IMR-90 (cell line): ENCODE measurements at regions not wholly inside any gene's neighbourhood (a gene's known extent, or its start where the extent isn't known, plus 50 kb on each side); places are given as distances from the start of the nearest gene placed in this dataset.

ENCODE experiments used
- ATAC-seq: fragments of 200-7000 bp; cut with Tn5 transposase; 2 replicates; pipeline ENCODE4 v1.9.1; 2020; ENCODE audit warnings: low read depth, mild to moderate bottlenecking, moderate library complexity
- BruUV-seq: library from RNA; stranded (reverse); fragments of 400-500 nt; replicated peaks from 2 replicates; lab custom pipeline; 2021; lab: Mats Ljungman, UMichigan
- CTCF ChIA-PET: fragments of 300-600 bp; formaldehyde crosslinking; extraction: SDS; loops from one replicate; lab custom pipeline; 2021; ENCODE audit warnings: antibody characterized with exemption; lab: Yijun Ruan, JAX
- POLR2A ChIA-PET: fragments of 300-600 bp; sonication (Branson Sonifier 250); formaldehyde crosslinking; loops from one replicate; lab custom pipeline; 2022; ENCODE audit warnings: antibody characterized with exemption; ENCODE audit not compliant: unreplicated experiment; lab: Charles Lee
- DNase-seq: peaks from one replicate; pipeline ENCODE4 v3.0.0; 2013
- H2AFZ ChIP-seq: replicated peaks from 2 replicates; pipeline ENCODE3; 2013; ENCODE audit warnings: low read length, mild to moderate bottlenecking; ENCODE audit not compliant: poor library complexity
- H2AK5ac ChIP-seq: 2 replicates; pipeline ENCODE4 v1.6.1; 2013; ENCODE audit warnings: low read depth, low read length, inconsistent platforms
- H2AK9ac ChIP-seq: replicated peaks from 2 replicates; pipeline ENCODE3; 2013; ENCODE audit warnings: mild to moderate bottlenecking, low read depth, low read length, moderate library complexity; ENCODE audit not compliant: poor library complexity
- H2BK120ac ChIP-seq: 2 replicates; pipeline ENCODE4 v1.6.1; 2013; ENCODE audit warnings: low read depth, low read length, inconsistent platforms
- H2BK15ac ChIP-seq: 3 replicates; pipeline ENCODE4 v1.6.1; 2013; ENCODE audit warnings: low read depth, low read length, inconsistent platforms
- H2BK20ac ChIP-seq: 2 replicates; pipeline ENCODE4 v1.6.1; 2013; ENCODE audit warnings: low read depth, mild to moderate bottlenecking, inconsistent platforms, low read length, moderate library complexity
- H2BK5ac ChIP-seq: 2 replicates; pipeline ENCODE4 v1.6.1; 2013; ENCODE audit warnings: mild to moderate bottlenecking, low read depth, low read length, inconsistent platforms; ENCODE audit not compliant: poor library complexity, severe bottlenecking
- H3K14ac ChIP-seq: replicated peaks from 2 replicates; pipeline ENCODE4 v1.6.1; 2013; ENCODE audit warnings: low read depth, low read length, inconsistent platforms
- H3K18ac ChIP-seq: 2 replicates; pipeline ENCODE4 v1.6.1; 2013; ENCODE audit warnings: low read depth, low read length, control low read depth
- H3K23ac ChIP-seq: 2 replicates; pipeline ENCODE4 v1.6.1; 2013; ENCODE audit warnings: low read depth, low read length, inconsistent platforms
- H3K27ac ChIP-seq: 2 replicates; pipeline ENCODE4 v1.5.1; 2013; ENCODE audit warnings: mild to moderate bottlenecking, control low read depth, low read length; ENCODE audit not compliant: insufficient read depth
- H3K27me3 ChIP-seq: 2 replicates; pipeline ENCODE4 v1.6.1; 2013; ENCODE audit warnings: low read length; ENCODE audit not compliant: control insufficient read depth, insufficient read depth
- H3K36me3 ChIP-seq: 2 replicates; pipeline ENCODE4 v1.6.1; 2013; ENCODE audit warnings: low read length, mixed read lengths; ENCODE audit not compliant: control insufficient read depth, insufficient read depth
- H3K4ac ChIP-seq: 2 replicates; pipeline ENCODE4 v1.6.1; 2013; ENCODE audit warnings: low read depth, low read length, inconsistent platforms
- H3K4me1 ChIP-seq: 2 replicates; pipeline ENCODE4 v1.6.1; 2013; ENCODE audit warnings: low read length, mixed read lengths; ENCODE audit not compliant: control insufficient read depth, insufficient read depth
- H3K4me2 ChIP-seq: 2 replicates; pipeline ENCODE4 v1.6.1; 2013; ENCODE audit warnings: low read depth, mild to moderate bottlenecking, control low read depth, low read length, moderate library complexity
- H3K4me3 ChIP-seq: 2 replicates; pipeline ENCODE4 v1.5.1; 2013; ENCODE audit warnings: low read depth, mild to moderate bottlenecking, control low read depth, low read length, moderate library complexity; ENCODE audit not compliant: insufficient read depth
- H3K56ac ChIP-seq: 2 replicates; pipeline ENCODE4 v1.6.1; 2013; ENCODE audit warnings: low read length, inconsistent platforms; ENCODE audit not compliant: insufficient read depth; ENCODE audit errors: extremely low read depth
- H3K79me1 ChIP-seq, 2 experiments: 2 replicates each; pipeline ENCODE4 v1.6.1; 2013; ENCODE audit warnings: low read length in 2 of 2, inconsistent platforms in 1 of 2, low read depth in 1 of 2
- H3K9ac ChIP-seq: 2 replicates; pipeline ENCODE4 v1.6.1; 2013; ENCODE audit warnings: low read depth, low read length, control low read depth
- H3K9me1 ChIP-seq: 2 replicates; pipeline ENCODE4 v1.6.1; 2013; ENCODE audit warnings: low read length, inconsistent platforms; ENCODE audit not compliant: insufficient read depth
- H3K9me3 ChIP-seq: 2 replicates; pipeline ENCODE4 v1.6.1; 2013; ENCODE audit warnings: low read length; ENCODE audit not compliant: control insufficient read depth, insufficient read depth
- H4K20me1 ChIP-seq: 2 replicates; pipeline ENCODE4 v1.6.1; 2013; ENCODE audit warnings: low read length, inconsistent platforms; ENCODE audit not compliant: insufficient read depth
- H4K5ac ChIP-seq: 2 replicates; pipeline ENCODE4 v1.6.1; 2013; ENCODE audit warnings: mild to moderate bottlenecking, low read depth, low read length, control low read depth
- H4K8ac ChIP-seq, 2 experiments: 2 replicates each; pipeline ENCODE4 v1.6.1; 2013; ENCODE audit warnings: low read depth in 2 of 2, low read length in 2 of 2, control low read depth in 1 of 2, inconsistent platforms in 1 of 2
- H4K91ac ChIP-seq: 2 replicates; pipeline ENCODE4 v1.6.1; 2013; ENCODE audit warnings: low read depth, low read length, inconsistent platforms; ENCODE audit not compliant: insufficient read depth
- CEBPB ChIP-seq: IDR thresholded peaks from 2 replicates; pipeline ENCODE4 v1.6.1; 2012; ENCODE audit warnings: low read depth, low read length, improper control_type of control experiment
- CTCF ChIP-seq: conservative IDR thresholded peaks from 2 replicates; pipeline ENCODE4 v1.5.1; 2012; ENCODE audit warnings: mild to moderate bottlenecking, low read depth, low read length, improper control_type of control experiment
- ELK1 ChIP-seq: fragments of 150-350 bp; IDR thresholded peaks from 2 replicates; pipeline ENCODE4 v1.6.1; 2016; ENCODE audit warnings: low read depth, mild to moderate bottlenecking, low read length, moderate library complexity, borderline replicate concordance
- MAZ ChIP-seq: IDR thresholded peaks from 2 replicates; pipeline ENCODE4 v1.6.1; 2012; ENCODE audit warnings: low read depth, mild to moderate bottlenecking, low read length, improper control_type of control experiment, moderate library complexity, borderline replicate concordance
- MXI1 ChIP-seq: IDR thresholded peaks from 2 replicates; pipeline ENCODE4 v1.6.1; 2012; ENCODE audit warnings: low read depth, mild to moderate bottlenecking, low read length, moderate library complexity, borderline replicate concordance
- NFE2L2 ChIP-seq: fragments of 150-350 bp; IDR thresholded peaks from 2 replicates; pipeline ENCODE4 v1.6.1; 2016; ENCODE audit warnings: low read depth, mild to moderate bottlenecking, low read length
- POLR2A ChIP-seq: IDR thresholded peaks from 2 replicates; pipeline ENCODE4 v1.6.1; 2012; ENCODE audit warnings: mild to moderate bottlenecking, low read depth, low read length
- RFX5 ChIP-seq: IDR thresholded peaks from 2 replicates; pipeline ENCODE4 v1.8.0; 2012; ENCODE audit warnings: low read depth, mild to moderate bottlenecking, low read length, moderate library complexity
- SMC3 ChIP-seq: fragments of 150-350 bp; IDR thresholded peaks from 2 replicates; pipeline ENCODE4 v1.6.1; 2016; ENCODE audit warnings: low read depth, mild to moderate bottlenecking, antibody characterized with exemption, low read length, moderate library complexity
- WGBS, 2 experiments: methylation state at CpG; one replicate each; pipeline versions ENCODE4 v1.1.5 to v1.1.7; 2013; ENCODE audit warnings: missing lambda C conversion rate in 2 of 2; ENCODE audit not compliant: insufficient read length in 1 of 2; ENCODE audit errors: extremely low coverage in 2 of 2; 5-methylcytosine and 5-hydroxymethylcytosine counted together
- dilution Hi-C: fragments of 300-500 bp; cut with HindIII; formaldehyde crosslinking; loops from one replicate; pipeline ENCODE4 v1.14.3; 2018; ENCODE audit warnings: low sequenced_read_pairs; ENCODE audit not compliant: unreplicated experiment
- in situ Hi-C: fragments of 300-500 bp; cut with MboI; formaldehyde crosslinking; loops from 3 replicates; pipeline ENCODE4 v1.14.3; 2019; ENCODE audit warnings: low sequenced_read_pairs, inconsistent platforms, mixed read lengths
- intact Hi-C: fragments of 100-400 bp; cut with micrococcal nuclease; formaldehyde crosslinking; loops from 2 replicates; pipeline ENCODE4 v1.10.0; 2022

- WGBS, 2 experiments: no CpG with 5 or more reads among the region's 3 CpGs
- Histone ChIP-seq H4K91ac (peak overlapping the region; percentile 23; the same call in 1 of the 2 replicates), H3K18ac (peak overlapping the region; percentile 20; the same call in 1 of the 2 replicates), H2BK20ac (peak overlapping the region; percentile 10; the same call in 1 of the 2 replicates), H3K4ac (peak overlapping the region; percentile 49), H3K4me2 (no peak overlapping the region), H3K9me1 (no peaks in the 10 kb centered on the region; the same call in 1 of the 2 replicates), H3K4me3 (no peak overlapping the region), H4K5ac (0 out of 2 replicates have a peak overlapping the region, but pooled peaks have one; percentile 5), H3K36me3 (no peaks in the 10 kb centered on the region), H3K79me1 (no peaks in the 10 kb centered on the region), H3K4me1 (peaks cover 3% of the 10 kb centered on the region), H3K9ac (no peak overlapping the region), H4K20me1 (no peaks in the 10 kb centered on the region), H2BK15ac (0 out of 3 replicates have a peak overlapping the region, but pooled peaks have one; percentile 18), H2BK5ac (no peak overlapping the region), H4K8ac (peak overlapping the region in 1 of 2 experiments; percentile 49; a peak in 2 of 4 replicates), H3K27me3 (no peaks in the 10 kb centered on the region), H3K14ac (no peak overlapping the region; the same call in 1 of the 2 replicates), H2BK120ac (peak overlapping the region; percentile 58; the same call in 1 of the 2 replicates), H2AK5ac (peak overlapping the region; percentile 13; the same call in 1 of the 2 replicates), H3K56ac (no peak overlapping the region), H3K27ac (no peak overlapping the region; the same call in 1 of the 2 replicates), H2AK9ac (no peak overlapping the region), H2AFZ (no peak overlapping the region), H3K9me3 (no peaks in the 10 kb centered on the region), H3K23ac (no peak overlapping the region)
- ChIA-PET POLR2A (no interaction called here), CTCF (interaction anchor here (0.5 to 3.2 kb wide), 2 partner anchors 495 to 564 kb away, joined by 6 to 15 read pairs; no protein-coding TSS in a partner anchor)
- intact Hi-C loops (loop anchor here (2.0 to 10.0 kb wide), 5 partner anchors 172 to 642 kb away; no protein-coding TSS in a partner anchor), in situ Hi-C loops (loop anchor here (5.0 to 25.0 kb wide), 3 partner anchors 329 to 629 kb away; no protein-coding TSS in a partner anchor), dilution Hi-C loops (no loop called here)
- no TSS peak for BruUV-seq
- no peak for TF ChIP-seq NFE2L2
- TF ChIP-seq SMC3: no peak
- TF ChIP-seq POLR2A: no peak
- no peak for TF ChIP-seq MAZ
- TF ChIP-seq MXI1: no peak
- no peak for TF ChIP-seq RFX5
- TF ChIP-seq CTCF: no peak
- TF ChIP-seq ELK1: no peak
- no peak for TF ChIP-seq CEBPB
- DNase-seq (no peak), ATAC-seq (no peak)
These were observed 207.2 kb upstream of the RFX3 start for GRCh38 chr9:3733039-3733408.
